ENCODE measurements at regions not wholly inside any gene's neighbourhood (a gene's known extent, or its start where the extent isn't known, plus 50 kb on each side); places are given as distances from the start of the nearest gene placed in this dataset.

- H4K5ac ChIP-seq (ENCODE audit: low read depth, low read length), result no peak overlapping the region
- no peak overlapping the region for H2BK15ac ChIP-seq (ENCODE audit: low read depth, low read length)
- intact Hi-C loops (cut with micrococcal nuclease), result no loop called here
- CTCF ChIA-PET, result no interaction called here
- no peak overlapping the region for H2AFZ ChIP-seq (replicated peaks; ENCODE audit: low read length, poor library complexity)
- dilution Hi-C loops (cut with HindIII; ENCODE audit: low sequenced_read_pairs, unreplicated experiment), result no loop called here
- no peak for TF ChIP-seq NFE2L2 (IDR thresholded peaks at IDR 0.05; ENCODE audit: low read depth, low read length)
- TF ChIP-seq RCOR1 (IDR thresholded peaks at IDR 0.05; ENCODE audit: insufficient replicate concordance, low read length), result no peak
- TF ChIP-seq RFX5 (IDR thresholded peaks at IDR 0.05; ENCODE audit: low read depth, low read length), result no peak
- TF ChIP-seq FOS (IDR thresholded peaks at IDR 0.05; ENCODE audit: low read depth, low read length), result no peak
- no peak for TF ChIP-seq CHD1 (IDR thresholded peaks at IDR 0.05; ENCODE audit: low read depth, low read length)
- no peak for TF ChIP-seq USF2 (IDR thresholded peaks at IDR 0.05; ENCODE audit: low read depth, low read length)
- no peak for TF ChIP-seq RAD21 (IDR thresholded peaks at IDR 0.05; ENCODE audit: low read length)
- TF ChIP-seq CTCF (conservative IDR thresholded peaks at IDR 0.05; ENCODE audit: low read depth, low read length), result no peak
- no peak for TF ChIP-seq SMC3 (IDR thresholded peaks at IDR 0.05; ENCODE audit: low read depth, low read length)
- no peak for TF ChIP-seq MXI1 (IDR thresholded peaks at IDR 0.05; ENCODE audit: borderline replicate concordance, low read depth, low read length)
- TF ChIP-seq ELK1 (IDR thresholded peaks at IDR 0.05; ENCODE audit: borderline replicate concordance, low read depth, low read length), result no peak
- TF ChIP-seq MAFK (IDR thresholded peaks at IDR 0.05; ENCODE audit: low read depth, low read length), result no peak
- TF ChIP-seq POLR2A (IDR thresholded peaks at IDR 0.05; ENCODE audit: low read depth, low read length), result no peak
- TF ChIP-seq CEBPB (IDR thresholded peaks at IDR 0.05; ENCODE audit: low read depth, low read length), result no peak
- TF ChIP-seq MAZ (IDR thresholded peaks at IDR 0.05; ENCODE audit: borderline replicate concordance, low read depth, low read length), result no peak
- TF ChIP-seq BHLHE40 (IDR thresholded peaks at IDR 0.05; ENCODE audit: low read depth, low read length), result no peak
- ATAC-seq (ENCODE audit: low read depth) (no peak), DNase-seq (no peak)
- H3K18ac ChIP-seq (ENCODE audit: low read depth, low read length), result no peak overlapping the region
- no peak overlapping the region for H3K4ac ChIP-seq (ENCODE audit: low read depth, low read length)
- no CpG with 5 or more reads among the region's 5 CpGs for WGBS, 2 experiments (ENCODE audit: extremely low coverage in 2 of 2, insufficient read length in 1 of 2)
- no peaks in the 10 kb centered on the region for H3K79me1 ChIP-seq (ENCODE audit: low read depth in 1 of 2, low read length in 2 of 2)
- H3K4me2 ChIP-seq (ENCODE audit: low read depth, low read length), result no peak overlapping the region
- H4K20me1 ChIP-seq (ENCODE audit: insufficient read depth, low read length), result no peaks in the 10 kb centered on the region
- 0 out of 2 replicates have a peak, but pooled peaks cover 2% of the 10 kb centered on the region for H3K9me3 ChIP-seq (ENCODE audit: control insufficient read depth, insufficient read depth, low read length)
- no peak overlapping the region for H3K4me3 ChIP-seq (ENCODE audit: insufficient read depth, low read depth, low read length)
- H2BK5ac ChIP-seq (ENCODE audit: low read depth, low read length, poor library complexity, severe bottlenecking), result no peak overlapping the region
- H3K9ac ChIP-seq (ENCODE audit: low read depth, low read length), result no peak overlapping the region
- no peak overlapping the region for H2BK120ac ChIP-seq (ENCODE audit: low read depth, low read length)
- H3K36me3 ChIP-seq (ENCODE audit: control insufficient read depth, insufficient read depth, low read length), result no peaks in the 10 kb centered on the region
- H3K27ac ChIP-seq (ENCODE audit: insufficient read depth, low read length), result no peak overlapping the region
- H3K23ac ChIP-seq (ENCODE audit: low read depth, low read length), result no peak overlapping the region
- H3K4me1 ChIP-seq (ENCODE audit: control insufficient read depth, insufficient read depth, low read length), result no peaks in the 10 kb centered on the region
- H3K9me1 ChIP-seq (ENCODE audit: insufficient read depth, low read length), result no peaks in the 10 kb centered on the region
- H3K27me3 ChIP-seq (ENCODE audit: control insufficient read depth, insufficient read depth, low read length), result no peaks in the 10 kb centered on the region
- POLR2A ChIA-PET (ENCODE audit: unreplicated experiment), result no interaction called here
- no TSS peak for BruUV-seq (replicated peaks)
- H3K56ac ChIP-seq (ENCODE audit: extremely low read depth, insufficient read depth, low read length), result no peak overlapping the region
- no peak overlapping the region for H3K14ac ChIP-seq (replicated peaks; ENCODE audit: low read depth, low read length)
- H4K91ac ChIP-seq (ENCODE audit: insufficient read depth, low read depth, low read length), result no peak overlapping the region
- H2AK9ac ChIP-seq (replicated peaks; ENCODE audit: low read depth, low read length, poor library complexity), result no peak overlapping the region
- H2AK5ac ChIP-seq (ENCODE audit: low read depth, low read length), result no peak overlapping the region
- in situ Hi-C loops (cut with MboI; ENCODE audit: low sequenced_read_pairs), result no loop called here
- H2BK20ac ChIP-seq (ENCODE audit: low read depth, low read length), result no peak overlapping the region
- H4K8ac ChIP-seq (ENCODE audit: low read depth in 2 of 2, low read length in 2 of 2), result no peak overlapping the region
Measured at GRCh38 chr7:20559883-20560282, 55.6 kb upstream of the ABCB5 start.
